Ishikawa (cell line): ENCODE measurements at regions not wholly inside any gene's neighbourhood (a gene's known extent, or its start where the extent isn't known, plus 50 kb on each side); places are given as distances from the start of the nearest gene placed in this dataset.

Experiments used
- CEBPB ChIP-seq: IDR thresholded peaks from 2 replicates; pipeline ENCODE4 v1.6.1; 2012
- EGR1 ChIP-seq: IDR thresholded peaks from 2 replicates; pipeline ENCODE4 v1.6.1; 2012
- EP300 ChIP-seq: IDR thresholded peaks from 2 replicates; pipeline ENCODE4 v1.6.1; 2012; ENCODE audit warnings: borderline replicate concordance
- FOXM1 ChIP-seq: IDR thresholded peaks from 2 replicates; pipeline ENCODE4 v1.6.1; 2012; ENCODE audit warnings: low read depth, borderline replicate concordance
- NFIC ChIP-seq: IDR thresholded peaks from 2 replicates; pipeline ENCODE4 v1.6.1; 2012
- RAD21 ChIP-seq: IDR thresholded peaks from 2 replicates; pipeline ENCODE4 v1.6.1; 2012; ENCODE audit warnings: low read depth
- TAF1 ChIP-seq: IDR thresholded peaks from 2 replicates; pipeline ENCODE4 v1.6.1; 2012; ENCODE audit warnings: low read depth, mild to moderate bottlenecking
- TCF12 ChIP-seq: IDR thresholded peaks from 2 replicates; pipeline ENCODE4 v1.6.1; 2012; ENCODE audit warnings: low read depth
- TEAD4 ChIP-seq: IDR thresholded peaks from 2 replicates; pipeline ENCODE4 v1.6.1; 2012
- YY1 ChIP-seq: IDR thresholded peaks from 2 replicates; pipeline ENCODE4 v1.6.1; 2012; ENCODE audit warnings: low read depth
- ZBTB7A ChIP-seq: IDR thresholded peaks from 2 replicates; pipeline ENCODE4 v1.6.1; 2012; ENCODE audit warnings: low read depth
- TF ChIP-seq, protein P1 (sequence below): IDR thresholded peaks from 2 replicates; pipeline ENCODE4 v1.6.1; 2012
- TF ChIP-seq, protein P2 (sequence below): IDR thresholded peaks from 2 replicates; pipeline ENCODE4 v1.6.1; 2012
- TF ChIP-seq, protein P3 (sequence below): IDR thresholded peaks from 2 replicates; pipeline ENCODE4 v1.6.1; 2012; ENCODE audit warnings: low read depth, mild to moderate bottlenecking

DNA sequence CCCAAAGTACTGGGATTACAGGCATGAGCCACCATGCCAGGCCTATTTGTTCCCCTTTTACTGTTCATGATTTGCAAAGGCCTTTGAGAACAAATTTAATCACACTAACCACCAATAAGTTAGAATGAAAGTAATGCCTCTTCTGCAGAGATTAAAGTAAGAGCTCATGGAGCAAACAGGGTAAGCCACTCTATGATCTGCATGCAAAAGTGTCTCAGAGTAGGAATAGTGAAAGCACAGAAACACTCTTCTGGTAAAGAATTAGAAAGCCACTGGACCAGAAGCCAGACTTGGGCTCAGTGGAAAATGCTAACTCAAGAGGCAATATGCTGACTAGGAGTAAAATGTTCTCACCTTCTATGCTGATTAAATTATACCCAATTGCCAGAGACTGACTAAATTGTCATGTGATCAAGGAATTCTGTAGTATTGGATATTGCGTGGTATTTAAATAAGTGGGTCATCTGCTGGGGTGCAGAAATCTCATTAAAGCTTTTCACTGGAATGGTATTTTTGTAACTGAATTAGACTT is 235.3 kb upstream of the ERBB4 start:
- TF ChIP-seq YY1 (no peak), CEBPB (no peak), EGR1 (no peak), ZBTB7A (no peak), FOXM1 (no peak), RAD21 (no peak), EP300 (no peak), TCF12 (no peak), TEAD4 (no peak), NFIC (no peak), TAF1 (no peak)
- TF ChIP-seq, protein P1, sequence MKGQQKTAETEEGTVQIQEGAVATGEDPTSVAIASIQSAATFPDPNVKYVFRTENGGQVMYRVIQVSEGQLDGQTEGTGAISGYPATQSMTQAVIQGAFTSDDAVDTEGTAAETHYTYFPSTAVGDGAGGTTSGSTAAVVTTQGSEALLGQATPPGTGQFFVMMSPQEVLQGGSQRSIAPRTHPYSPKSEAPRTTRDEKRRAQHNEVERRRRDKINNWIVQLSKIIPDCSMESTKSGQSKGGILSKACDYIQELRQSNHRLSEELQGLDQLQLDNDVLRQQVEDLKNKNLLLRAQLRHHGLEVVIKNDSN = no peak
- TF ChIP-seq, protein P2, sequence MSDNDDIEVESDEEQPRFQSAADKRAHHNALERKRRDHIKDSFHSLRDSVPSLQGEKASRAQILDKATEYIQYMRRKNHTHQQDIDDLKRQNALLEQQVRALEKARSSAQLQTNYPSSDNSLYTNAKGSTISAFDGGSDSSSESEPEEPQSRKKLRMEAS = no peak
- TF ChIP-seq, protein P3, sequence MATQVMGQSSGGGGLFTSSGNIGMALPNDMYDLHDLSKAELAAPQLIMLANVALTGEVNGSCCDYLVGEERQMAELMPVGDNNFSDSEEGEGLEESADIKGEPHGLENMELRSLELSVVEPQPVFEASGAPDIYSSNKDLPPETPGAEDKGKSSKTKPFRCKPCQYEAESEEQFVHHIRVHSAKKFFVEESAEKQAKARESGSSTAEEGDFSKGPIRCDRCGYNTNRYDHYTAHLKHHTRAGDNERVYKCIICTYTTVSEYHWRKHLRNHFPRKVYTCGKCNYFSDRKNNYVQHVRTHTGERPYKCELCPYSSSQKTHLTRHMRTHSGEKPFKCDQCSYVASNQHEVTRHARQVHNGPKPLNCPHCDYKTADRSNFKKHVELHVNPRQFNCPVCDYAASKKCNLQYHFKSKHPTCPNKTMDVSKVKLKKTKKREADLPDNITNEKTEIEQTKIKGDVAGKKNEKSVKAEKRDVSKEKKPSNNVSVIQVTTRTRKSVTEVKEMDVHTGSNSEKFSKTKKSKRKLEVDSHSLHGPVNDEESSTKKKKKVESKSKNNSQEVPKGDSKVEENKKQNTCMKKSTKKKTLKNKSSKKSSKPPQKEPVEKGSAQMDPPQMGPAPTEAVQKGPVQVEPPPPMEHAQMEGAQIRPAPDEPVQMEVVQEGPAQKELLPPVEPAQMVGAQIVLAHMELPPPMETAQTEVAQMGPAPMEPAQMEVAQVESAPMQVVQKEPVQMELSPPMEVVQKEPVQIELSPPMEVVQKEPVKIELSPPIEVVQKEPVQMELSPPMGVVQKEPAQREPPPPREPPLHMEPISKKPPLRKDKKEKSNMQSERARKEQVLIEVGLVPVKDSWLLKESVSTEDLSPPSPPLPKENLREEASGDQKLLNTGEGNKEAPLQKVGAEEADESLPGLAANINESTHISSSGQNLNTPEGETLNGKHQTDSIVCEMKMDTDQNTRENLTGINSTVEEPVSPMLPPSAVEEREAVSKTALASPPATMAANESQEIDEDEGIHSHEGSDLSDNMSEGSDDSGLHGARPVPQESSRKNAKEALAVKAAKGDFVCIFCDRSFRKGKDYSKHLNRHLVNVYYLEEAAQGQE = no peak
